Neural cell (in vitro differentiated cells): ENCODE measurements at regions not wholly inside any gene's neighbourhood (a gene's known extent, or its start where the extent isn't known, plus 50 kb on each side); places are given as distances from the start of the nearest gene placed in this dataset.

Experiments used
- H2AFZ ChIP-seq: fragments of 200-600, 300-800 bp; sonication (generic), shearing (Covaris generic); 2 replicates; pipeline ENCODE4 v1.6.0; 2014; ENCODE audit warnings: low read depth, mild to moderate bottlenecking, antibody characterized with exemption, low read length, moderate library complexity
- H3F3A ChIP-seq: fragments of 200-600 bp; shearing (Covaris generic); 2 replicates; pipeline ENCODE4 v1.6.1; 2016; ENCODE audit warnings: mild to moderate bottlenecking, moderate library complexity, mixed read lengths, antibody characterized with exemption, low read length; ENCODE audit not compliant: insufficient read depth, poor library complexity, severe bottlenecking
- H3K27ac ChIP-seq: fragments of 200-600, 300-800 bp; sonication (generic), shearing (Covaris generic); 2 replicates; pipeline ENCODE4 v1.5.1; 2014; ENCODE audit warnings: mild to moderate bottlenecking, low read length, moderate library complexity
- H3K27me3 ChIP-seq: fragments of 300-800, 200-600 bp; sonication (generic), shearing (Covaris generic); 2 replicates; pipeline ENCODE4 v1.6.0; 2014; ENCODE audit warnings: mild to moderate bottlenecking, low read depth, low read length, moderate library complexity; ENCODE audit not compliant: insufficient read depth
- H3K36me3 ChIP-seq: fragments of 300-800, 200-600 bp; sonication (generic), shearing (Covaris generic); 2 replicates; pipeline ENCODE4 v1.5.1; 2014; ENCODE audit warnings: mild to moderate bottlenecking, antibody characterized with exemption, low read length, moderate library complexity; ENCODE audit not compliant: insufficient read depth
- H3K4me2 ChIP-seq: fragments of 300-800, 200-600 bp; sonication (generic), shearing (Covaris generic); 2 replicates; pipeline ENCODE4 v1.6.0; 2014; ENCODE audit warnings: mild to moderate bottlenecking, low read length
- H3K4me3 ChIP-seq: fragments of 300-800, 200-600 bp; sonication (generic), shearing (Covaris generic); 2 replicates; pipeline ENCODE4 v1.5.1; 2014; ENCODE audit warnings: mild to moderate bottlenecking, low read length, moderate library complexity
- H3K79me2 ChIP-seq: fragments of 200-600 bp; shearing (Covaris generic); replicated peaks from 2 replicates; pipeline ENCODE4 v1.6.0; 2014; ENCODE audit warnings: mild to moderate bottlenecking, low read length, moderate library complexity; ENCODE audit not compliant: insufficient read depth
- H3K9ac ChIP-seq: fragments of 300-800, 200-600 bp; sonication (generic), shearing (Covaris generic); 2 replicates; pipeline ENCODE4 v1.6.1; 2016; ENCODE audit warnings: mild to moderate bottlenecking, low read length, mixed read lengths
- H3K9me2 ChIP-seq: fragments of 200-600 bp; shearing (Covaris generic); 2 replicates; pipeline ENCODE4 v1.6.1; 2016; ENCODE audit warnings: mild to moderate bottlenecking, low read length, mixed read lengths; ENCODE audit not compliant: insufficient read depth
- H3K9me3 ChIP-seq: fragments of 200-600, 300-800 bp; sonication (generic), shearing (Covaris generic); 2 replicates; pipeline ENCODE4 v1.6.1; 2016; ENCODE audit warnings: mild to moderate bottlenecking, mixed run types, low read length, moderate library complexity, mixed read lengths
- H4K20me1 ChIP-seq: fragments of 200-600 bp; shearing (Covaris generic); 2 replicates; pipeline ENCODE4 v1.6.1; 2016; ENCODE audit warnings: mild to moderate bottlenecking, mixed run types; ENCODE audit not compliant: insufficient read depth
- EP300 ChIP-seq: fragments of 450-650 bp; conservative IDR thresholded peaks from 2 replicates; pipeline ENCODE4 v1.6.1; 2014; ENCODE audit warnings: antibody characterized with exemption, mild to moderate bottlenecking, moderate library complexity; ENCODE audit not compliant: poor library complexity, severe bottlenecking
- EZH2 ChIP-seq: fragments of 200-600, 300-800 bp; shearing (Covaris generic), sonication (generic); IDR thresholded peaks from 2 replicates; pipeline ENCODE4 v1.6.1; 2014; ENCODE audit warnings: antibody characterized with exemption, low read length, borderline replicate concordance, mild to moderate bottlenecking; ENCODE audit not compliant: insufficient read depth, poor library complexity, severe bottlenecking
- MXI1 ChIP-seq: fragments of 450-650 bp; conservative IDR thresholded peaks from 2 replicates; pipeline ENCODE4 v1.6.1; 2014; ENCODE audit warnings: antibody characterized with exemption, mild to moderate bottlenecking; ENCODE audit not compliant: poor library complexity, severe bottlenecking
- POLR2AphosphoS5 ChIP-seq: IDR thresholded peaks from 2 replicates; pipeline ENCODE4 v1.6.1; 2012
- RAD21 ChIP-seq: fragments of 450-650 bp; conservative IDR thresholded peaks from 2 replicates; pipeline ENCODE4 v1.6.1; 2014; ENCODE audit warnings: antibody characterized with exemption, mild to moderate bottlenecking, moderate library complexity
- SMC3 ChIP-seq: fragments of 450-650 bp; conservative IDR thresholded peaks from 2 replicates; pipeline ENCODE4 v1.6.1; 2014; ENCODE audit warnings: antibody characterized with exemption, mild to moderate bottlenecking, moderate library complexity; ENCODE audit not compliant: poor library complexity
- TAF1 ChIP-seq: IDR thresholded peaks from 2 replicates; pipeline ENCODE4 v1.6.1; 2012; ENCODE audit warnings: low read depth
- TF ChIP-seq, protein P1 (sequence below): IDR thresholded peaks from 2 replicates; pipeline ENCODE4 v1.6.1; 2012; ENCODE audit warnings: borderline replicate concordance
- TF ChIP-seq, protein P2 (sequence below): fragments of 450-650 bp; IDR thresholded peaks from 2 replicates; pipeline ENCODE4 v1.5.1; 2014; ENCODE audit warnings: antibody characterized with exemption, mild to moderate bottlenecking, moderate library complexity; ENCODE audit not compliant: poor library complexity, severe bottlenecking

DNA sequence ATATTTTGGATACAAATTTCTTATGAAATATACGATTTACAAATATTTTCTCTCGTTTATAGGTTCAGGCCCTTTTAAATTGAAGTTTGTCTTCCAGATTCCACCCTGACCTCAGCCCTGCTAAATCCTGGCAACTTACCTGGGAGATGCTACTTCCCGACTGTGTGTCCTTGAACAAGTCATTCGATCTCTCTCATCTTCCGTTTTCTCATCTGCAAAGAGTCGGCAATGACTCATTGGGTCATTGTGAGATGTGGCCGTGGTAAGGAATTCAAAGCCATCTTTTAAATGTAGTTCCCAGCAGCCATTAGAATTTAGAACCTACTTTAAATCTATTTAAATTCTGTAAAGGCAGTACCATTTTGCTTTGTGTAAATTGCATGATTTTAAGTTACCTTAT is 72.5 kb downstream of the LHX2 start:
- H3K27ac ChIP-seq: no peak overlapping the region
- H3K9me3 ChIP-seq: peaks cover 11% of the 10 kb centered on the region
- no peaks in the 10 kb centered on the region for H3K79me2 ChIP-seq
- no peaks in the 10 kb centered on the region for H3K36me3 ChIP-seq
- no peak overlapping the region for H3K4me3 ChIP-seq
- TF ChIP-seq POLR2AphosphoS5 (no peak), EZH2 (no peak), MXI1 (no peak)
- TF ChIP-seq, protein P1, sequence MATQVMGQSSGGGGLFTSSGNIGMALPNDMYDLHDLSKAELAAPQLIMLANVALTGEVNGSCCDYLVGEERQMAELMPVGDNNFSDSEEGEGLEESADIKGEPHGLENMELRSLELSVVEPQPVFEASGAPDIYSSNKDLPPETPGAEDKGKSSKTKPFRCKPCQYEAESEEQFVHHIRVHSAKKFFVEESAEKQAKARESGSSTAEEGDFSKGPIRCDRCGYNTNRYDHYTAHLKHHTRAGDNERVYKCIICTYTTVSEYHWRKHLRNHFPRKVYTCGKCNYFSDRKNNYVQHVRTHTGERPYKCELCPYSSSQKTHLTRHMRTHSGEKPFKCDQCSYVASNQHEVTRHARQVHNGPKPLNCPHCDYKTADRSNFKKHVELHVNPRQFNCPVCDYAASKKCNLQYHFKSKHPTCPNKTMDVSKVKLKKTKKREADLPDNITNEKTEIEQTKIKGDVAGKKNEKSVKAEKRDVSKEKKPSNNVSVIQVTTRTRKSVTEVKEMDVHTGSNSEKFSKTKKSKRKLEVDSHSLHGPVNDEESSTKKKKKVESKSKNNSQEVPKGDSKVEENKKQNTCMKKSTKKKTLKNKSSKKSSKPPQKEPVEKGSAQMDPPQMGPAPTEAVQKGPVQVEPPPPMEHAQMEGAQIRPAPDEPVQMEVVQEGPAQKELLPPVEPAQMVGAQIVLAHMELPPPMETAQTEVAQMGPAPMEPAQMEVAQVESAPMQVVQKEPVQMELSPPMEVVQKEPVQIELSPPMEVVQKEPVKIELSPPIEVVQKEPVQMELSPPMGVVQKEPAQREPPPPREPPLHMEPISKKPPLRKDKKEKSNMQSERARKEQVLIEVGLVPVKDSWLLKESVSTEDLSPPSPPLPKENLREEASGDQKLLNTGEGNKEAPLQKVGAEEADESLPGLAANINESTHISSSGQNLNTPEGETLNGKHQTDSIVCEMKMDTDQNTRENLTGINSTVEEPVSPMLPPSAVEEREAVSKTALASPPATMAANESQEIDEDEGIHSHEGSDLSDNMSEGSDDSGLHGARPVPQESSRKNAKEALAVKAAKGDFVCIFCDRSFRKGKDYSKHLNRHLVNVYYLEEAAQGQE: no peak
- H3K9ac ChIP-seq: no peak overlapping the region
- H3K4me2 ChIP-seq: no peak overlapping the region
- H3F3A ChIP-seq: no peaks in the 10 kb centered on the region
- H2AFZ ChIP-seq: no peak overlapping the region
- H3K27me3 ChIP-seq: no peaks in the 10 kb centered on the region
- H3K9me2 ChIP-seq: no peaks in the 10 kb centered on the region
- H4K20me1 ChIP-seq: no peaks in the 10 kb centered on the region

DNA sequence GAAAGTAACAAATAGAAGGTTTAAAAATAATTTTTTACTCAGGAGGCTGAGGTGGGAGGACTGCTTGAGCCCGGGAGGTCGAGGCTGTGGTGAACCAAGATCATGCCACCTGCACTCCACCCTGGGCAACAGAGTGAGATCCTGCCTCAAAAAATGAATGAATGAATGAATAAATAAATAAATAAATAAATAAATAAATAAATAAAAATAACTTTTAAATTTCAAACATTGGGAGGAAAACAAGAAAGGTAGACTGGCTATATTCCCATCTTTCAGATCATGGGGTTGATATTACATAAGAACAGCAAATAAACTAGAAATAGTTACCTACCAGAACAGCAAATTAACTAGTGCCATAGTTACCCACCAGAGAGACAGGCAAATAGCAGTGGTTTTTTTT is 75.7 kb downstream of the LHX2 start:
- Histone ChIP-seq H2AFZ (no peak overlapping the region), H3K9me3 (peaks cover 11% of the 10 kb centered on the region), H3K79me2 (no peaks in the 10 kb centered on the region), H3F3A (no peaks in the 10 kb centered on the region), H3K4me2 (no peak overlapping the region), H3K4me3 (no peak overlapping the region), H3K27ac (no peak overlapping the region), H4K20me1 (no peaks in the 10 kb centered on the region), H3K9ac (no peak overlapping the region), H3K27me3 (no peaks in the 10 kb centered on the region), H3K9me2 (no peaks in the 10 kb centered on the region), H3K36me3 (no peaks in the 10 kb centered on the region)
- TF ChIP-seq, protein P2, sequence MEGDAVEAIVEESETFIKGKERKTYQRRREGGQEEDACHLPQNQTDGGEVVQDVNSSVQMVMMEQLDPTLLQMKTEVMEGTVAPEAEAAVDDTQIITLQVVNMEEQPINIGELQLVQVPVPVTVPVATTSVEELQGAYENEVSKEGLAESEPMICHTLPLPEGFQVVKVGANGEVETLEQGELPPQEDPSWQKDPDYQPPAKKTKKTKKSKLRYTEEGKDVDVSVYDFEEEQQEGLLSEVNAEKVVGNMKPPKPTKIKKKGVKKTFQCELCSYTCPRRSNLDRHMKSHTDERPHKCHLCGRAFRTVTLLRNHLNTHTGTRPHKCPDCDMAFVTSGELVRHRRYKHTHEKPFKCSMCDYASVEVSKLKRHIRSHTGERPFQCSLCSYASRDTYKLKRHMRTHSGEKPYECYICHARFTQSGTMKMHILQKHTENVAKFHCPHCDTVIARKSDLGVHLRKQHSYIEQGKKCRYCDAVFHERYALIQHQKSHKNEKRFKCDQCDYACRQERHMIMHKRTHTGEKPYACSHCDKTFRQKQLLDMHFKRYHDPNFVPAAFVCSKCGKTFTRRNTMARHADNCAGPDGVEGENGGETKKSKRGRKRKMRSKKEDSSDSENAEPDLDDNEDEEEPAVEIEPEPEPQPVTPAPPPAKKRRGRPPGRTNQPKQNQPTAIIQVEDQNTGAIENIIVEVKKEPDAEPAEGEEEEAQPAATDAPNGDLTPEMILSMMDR: no peak
- TF ChIP-seq TAF1 (no peak), MXI1 (no peak), SMC3 (no peak), RAD21 (no peak), EZH2 (no peak), POLR2AphosphoS5 (no peak), EP300 (no peak)
- TF ChIP-seq, protein P1: no peak
